NCI-H1048 (cell line): ENCODE measurements at regions not wholly inside any gene's neighbourhood (a gene's known extent, or its start where the extent isn't known, plus 50 kb on each side); places are given as distances from the start of the nearest gene placed in this dataset.
"Not testable (repeated sequence)": the region's sequence is repeated elsewhere in the genome, so short reads cannot be mapped to it uniquely, and the experiment has no call there.

Experiments used
- DNase-seq: peaks from one replicate; lab custom pipeline; 2025; lab: John Stamatoyannopoulos, UW

- DNase-seq, result no peak
Measured at GRCh38 chr1:195933835-195934234, 674.4 kb downstream of the KCNT2 start.

- DNase-seq, result no peak
Measured at GRCh38 chr1:195915826-195916225, 692.4 kb downstream of the KCNT2 start.

- DNase-seq, result no peak
Measured at GRCh38 chr1:195909061-195909460, 699.2 kb downstream of the KCNT2 start.

GRCh38 chr1:195908121-195908520, 700.1 kb downstream of the KCNT2 start:
- no peak for DNase-seq

- DNase-seq, result no peak
Measured at GRCh38 chr1:195903203-195903602, 705.0 kb downstream of the KCNT2 start.

- DNase-seq, result no peak
Measured at GRCh38 chr1:195902779-195903178, 705.5 kb downstream of the KCNT2 start.

- DNase-seq, result no peak
Measured at GRCh38 chr1:195899762-195900352, 708.4 kb downstream of the KCNT2 start.

GRCh38 chr1:195898924-195899323, 709.3 kb downstream of the KCNT2 start:
- DNase-seq, result no peak

- no peak for DNase-seq
Measured at GRCh38 chr1:195898373-195898772, 709.9 kb downstream of the KCNT2 start.

- DNase-seq, result no peak
Measured at GRCh38 chr1:195897076-195897475, 711.2 kb downstream of the KCNT2 start.

GRCh38 chr1:195894411-195894810, 713.8 kb downstream of the KCNT2 start:
- no peak for DNase-seq

- no peak for DNase-seq
Measured at GRCh38 chr1:195886000-195886399, 722.2 kb downstream of the KCNT2 start.

- no peak for DNase-seq
Measured at GRCh38 chr1:195878478-195878877, 729.8 kb downstream of the KCNT2 start.

- DNase-seq, result no peak
Measured at GRCh38 chr1:195876792-195877191, 731.4 kb downstream of the KCNT2 start.

GRCh38 chr1:195872376-195872775, 735.9 kb downstream of the KCNT2 start:
- no peak for DNase-seq

GRCh38 chr1:195867638-195868037, 740.6 kb downstream of the KCNT2 start:
- DNase-seq, result no peak

GRCh38 chr1:195866781-195867222, 741.4 kb downstream of the KCNT2 start:
- no peak for DNase-seq

- no peak for DNase-seq
Measured at GRCh38 chr1:195866091-195866780, 742.0 kb downstream of the KCNT2 start.

- no peak for DNase-seq
Measured at GRCh38 chr1:195851804-195852203, 756.4 kb downstream of the KCNT2 start.

GRCh38 chr1:195851016-195851601, 757.1 kb downstream of the KCNT2 start:
- no peak for DNase-seq

- no peak for DNase-seq
Measured at GRCh38 chr1:195849180-195849579, 759.1 kb downstream of the KCNT2 start.

GRCh38 chr1:195847957-195848875, 760.0 kb downstream of the KCNT2 start:
- DNase-seq, result not testable (repeated sequence)
